ENCODE measurements at regions not wholly inside any gene's neighbourhood (a gene's known extent, or its start where the extent isn't known, plus 50 kb on each side); places are given as distances from the start of the nearest gene placed in this dataset.
A peak's percentile ranks its signal among the peaks of the same experiment; 100 is the strongest.

DNA sequence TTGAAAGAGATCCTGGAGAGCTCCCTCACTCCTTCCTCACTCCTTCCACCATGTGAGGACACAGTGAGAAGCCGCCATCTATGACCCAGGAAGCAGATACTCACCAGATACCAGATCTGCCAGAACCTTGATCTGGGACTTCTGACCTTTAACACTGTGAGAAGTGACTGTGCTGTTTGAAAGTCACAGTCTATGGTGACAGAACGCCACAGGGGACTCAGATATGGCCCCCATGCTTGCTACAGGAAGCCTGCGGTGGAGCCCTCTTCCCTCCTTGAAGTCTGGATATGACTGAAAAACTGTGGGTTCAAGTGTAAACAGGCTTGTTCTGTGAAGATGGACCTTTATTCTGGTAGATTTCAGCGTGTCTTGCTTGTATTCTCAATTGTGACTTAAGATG, 297.8 kb downstream of the KLF6 start:
- H3K4me3 ChIP-seq (ENCODE audit: low read depth, low read length): no peak overlapping the region
- H3K36me3 ChIP-seq (ENCODE audit: control insufficient read depth, insufficient read depth, low read length): no peaks in the 10 kb centered on the region
- no peak for DNase-seq (ENCODE audit: low read depth)
- no peaks in the 10 kb centered on the region for H3K27me3 ChIP-seq (ENCODE audit: control insufficient read depth, insufficient read depth, low read length)
- no peak for TF ChIP-seq CTCF (IDR thresholded peaks at IDR 0.05; ENCODE audit: insufficient read depth, low read length, poor library complexity, severe bottlenecking)

GRCh38 chr10:3486346-3487065, 298.5 kb downstream of the KLF6 start:
- Histone ChIP-seq H3K36me3 (ENCODE audit: control insufficient read depth, insufficient read depth, low read length) (no peaks in the 10 kb centered on the region), H3K27me3 (ENCODE audit: control insufficient read depth, insufficient read depth, low read length) (no peaks in the 10 kb centered on the region), H3K4me3 (ENCODE audit: low read depth, low read length) (no peak overlapping the region)
- DNase-seq (ENCODE audit: low read depth): peak; percentile 93
- peak; percentile 10 for TF ChIP-seq CTCF (IDR thresholded peaks at IDR 0.05; ENCODE audit: insufficient read depth, low read length, poor library complexity, severe bottlenecking)

DNA sequence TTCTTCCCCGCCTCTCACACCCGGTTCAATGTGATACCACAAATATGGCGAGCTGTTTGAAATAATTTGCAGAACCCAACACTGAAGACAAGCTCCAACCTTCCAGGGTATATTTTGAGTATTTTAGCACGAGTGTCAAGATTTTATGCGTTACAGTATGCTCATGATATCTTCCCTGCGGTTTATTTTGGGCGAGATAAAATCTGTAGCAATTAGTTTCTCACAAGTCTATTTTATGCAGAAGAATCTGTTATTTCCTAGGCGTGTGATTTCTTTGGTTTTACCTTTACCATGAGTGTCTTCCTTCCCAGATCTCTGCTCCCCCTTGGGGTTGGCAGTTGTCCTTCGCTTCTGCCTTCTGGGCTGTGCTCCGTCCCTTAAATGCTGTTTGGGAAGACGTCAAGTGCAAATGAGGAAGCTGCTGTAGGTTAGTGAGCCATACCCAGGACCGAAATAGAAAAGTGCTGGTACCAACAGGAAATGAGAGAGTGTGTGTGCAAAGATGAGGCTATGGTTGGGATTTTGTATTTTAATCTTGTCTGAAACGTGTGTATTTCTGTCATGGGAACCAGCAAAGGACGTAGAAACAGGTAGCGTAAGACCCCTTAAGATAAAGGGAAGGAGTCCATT, 299.8 kb downstream of the KLF6 start:
- H3K27me3 ChIP-seq (ENCODE audit: control insufficient read depth, insufficient read depth, low read length): no peaks in the 10 kb centered on the region
- no peak for DNase-seq (ENCODE audit: low read depth)
- no peak overlapping the region for H3K4me3 ChIP-seq (ENCODE audit: low read depth, low read length)
- no peaks in the 10 kb centered on the region for H3K36me3 ChIP-seq (ENCODE audit: control insufficient read depth, insufficient read depth, low read length)
- no peak for TF ChIP-seq CTCF (IDR thresholded peaks at IDR 0.05; ENCODE audit: insufficient read depth, low read length, poor library complexity, severe bottlenecking)

- H3K27me3 ChIP-seq (ENCODE audit: control insufficient read depth, insufficient read depth, low read length): no peaks in the 10 kb centered on the region
- no peaks in the 10 kb centered on the region for H3K36me3 ChIP-seq (ENCODE audit: control insufficient read depth, insufficient read depth, low read length)
- no peak for DNase-seq (ENCODE audit: low read depth)
- no peak for TF ChIP-seq CTCF (IDR thresholded peaks at IDR 0.05; ENCODE audit: insufficient read depth, low read length, poor library complexity, severe bottlenecking)
- H3K4me3 ChIP-seq (ENCODE audit: low read depth, low read length): no peak overlapping the region
Measured at GRCh38 chr10:3484306-3485056, 300.5 kb downstream of the KLF6 start.

DNA sequence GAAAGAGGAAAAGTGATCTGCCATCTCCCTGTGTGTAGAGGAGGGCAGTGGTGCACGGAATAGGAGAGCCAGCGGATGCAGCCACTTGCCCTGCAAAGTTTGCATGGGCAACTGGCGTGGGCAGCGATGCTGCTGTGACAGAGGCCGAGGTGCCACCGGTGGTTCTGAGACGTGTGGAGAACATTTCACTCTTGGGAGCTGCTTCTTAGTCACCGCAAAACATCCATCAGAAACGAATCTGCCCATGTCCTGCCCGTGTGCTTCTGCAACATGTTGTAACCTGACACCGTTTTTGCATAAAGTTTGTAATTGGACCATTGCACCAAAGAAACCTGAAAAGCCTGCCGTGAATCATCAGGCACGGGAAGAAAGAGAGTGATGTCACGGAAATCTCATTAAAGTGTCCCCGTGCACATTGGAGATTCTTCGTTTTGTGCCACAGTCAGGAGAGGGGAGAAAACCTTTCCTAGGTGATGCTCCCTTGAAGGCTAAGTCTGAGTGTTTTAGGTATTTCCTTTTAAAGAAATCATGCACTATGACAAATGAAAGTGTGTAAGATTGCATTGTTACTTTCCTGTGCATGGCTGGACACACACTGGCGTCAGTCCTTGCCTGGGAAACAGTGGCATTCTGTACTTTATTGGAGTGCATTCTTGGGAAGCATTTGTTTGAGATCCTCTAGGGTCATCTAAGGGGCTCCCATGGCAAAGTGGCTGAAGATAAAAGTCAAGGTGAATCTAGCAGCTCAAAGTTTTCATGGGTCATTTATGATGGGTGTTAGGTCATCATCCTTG, 302.6 kb downstream of the KLF6 start:
- DNase-seq (ENCODE audit: low read depth): peak; percentile 96
- H3K4me3 ChIP-seq (ENCODE audit: low read depth, low read length): no peak overlapping the region
- H3K36me3 ChIP-seq (ENCODE audit: control insufficient read depth, insufficient read depth, low read length): no peaks in the 10 kb centered on the region
- no peaks in the 10 kb centered on the region for H3K27me3 ChIP-seq (ENCODE audit: control insufficient read depth, insufficient read depth, low read length)
- TF ChIP-seq CTCF (IDR thresholded peaks at IDR 0.05; ENCODE audit: insufficient read depth, low read length, poor library complexity, severe bottlenecking): no peak

Measured in kidney epithelial cell (primary cell).